GM12878 (cell line): ENCODE measurements at regions not wholly inside any gene's neighbourhood (a gene's known extent, or its start where the extent isn't known, plus 50 kb on each side); places are given as distances from the start of the nearest gene placed in this dataset.

Experiments used
- ATF7 ChIP-seq: fragments of 450-650 bp; IDR thresholded peaks from 2 replicates; pipeline ENCODE4 v1.6.1; 2016; ENCODE audit warnings: low read depth, mild to moderate bottlenecking
- CEBPB ChIP-seq, 2 experiments: fragments of 150-350 bp in 1 of 2; IDR thresholded peaks; 2 replicates each; pipeline ENCODE4 v1.6.1; 2012 to 2014; ENCODE audit warnings: low read depth in 2 of 2, low read length in 2 of 2, borderline replicate concordance in 1 of 2, inconsistent platforms in 1 of 2
- EZH2 ChIP-seq: IDR thresholded peaks from 2 replicates; pipeline ENCODE4 v1.6.1; 2012; ENCODE audit warnings: low read depth, mild to moderate bottlenecking, control low read depth, inconsistent platforms, low read length, borderline replicate concordance; ENCODE audit not compliant: control insufficient read depth
- POLR2A ChIP-seq: IDR thresholded peaks from 2 replicates; pipeline ENCODE4 v1.6.1; 2011; ENCODE audit warnings: low read depth, mild to moderate bottlenecking, low read length
- RUNX3 ChIP-seq: IDR thresholded peaks from 2 replicates; pipeline ENCODE4 v1.6.1; 2012; ENCODE audit warnings: low read length, inconsistent platforms
- SKIL ChIP-seq: fragments of 450-650 bp; IDR thresholded peaks from 2 replicates; pipeline ENCODE4 v1.6.1; 2017; ENCODE audit warnings: mild to moderate bottlenecking, low read depth, inconsistent platforms; ENCODE audit not compliant: poor library complexity, severe bottlenecking
- USF1 ChIP-seq: IDR thresholded peaks from 2 replicates; pipeline ENCODE4 v1.6.1; 2011; ENCODE audit warnings: borderline replicate concordance, low read depth, mild to moderate bottlenecking, moderate library complexity, mixed read lengths, low read length; ENCODE audit not compliant: insufficient read depth; ENCODE audit errors: extremely low read length
- ZNF274 ChIP-seq: IDR thresholded peaks from one replicate; pipeline ENCODE4 v1.8.0; 2011; ENCODE audit not compliant: insufficient read length, insufficient read depth
- ZZZ3 ChIP-seq: IDR thresholded peaks from 2 replicates; pipeline ENCODE4 v1.6.1; 2011; ENCODE audit warnings: low read depth; ENCODE audit not compliant: control insufficient read depth, insufficient read length

GRCh38 chr4:31374256-31374960 is 654.2 kb downstream of the PCDH7 start:
- TF ChIP-seq USF1 (no peak), ZNF274 (no peak), RUNX3 (no peak), SKIL (no peak), CEBPB (IDR thresholded peaks at IDR 0.05; ENCODE audit: borderline replicate concordance in 1 of 2, low read depth in 2 of 2, low read length in 2 of 2) (no peak), ZZZ3 (no peak), ATF7 (no peak), POLR2A (no peak), EZH2 (no peak)
